IMR-90 (cell line): ENCODE measurements at regions not wholly inside any gene's neighbourhood (a gene's known extent, or its start where the extent isn't known, plus 50 kb on each side); places are given as distances from the start of the nearest gene placed in this dataset.

Source experiments
- ATAC-seq: fragments of 200-7000 bp; cut with Tn5 transposase; 2 replicates; pipeline ENCODE4 v1.9.1; 2020; ENCODE audit warnings: low read depth, mild to moderate bottlenecking, moderate library complexity
- BruUV-seq: library from RNA; stranded (reverse); fragments of 400-500 nt; replicated peaks from 2 replicates; lab custom pipeline; 2021; lab: Mats Ljungman, UMichigan
- CTCF ChIA-PET: fragments of 300-600 bp; formaldehyde crosslinking; extraction: SDS; loops from one replicate; lab custom pipeline; 2021; ENCODE audit warnings: antibody characterized with exemption; lab: Yijun Ruan, JAX
- POLR2A ChIA-PET: fragments of 300-600 bp; sonication (Branson Sonifier 250); formaldehyde crosslinking; loops from one replicate; lab custom pipeline; 2022; ENCODE audit warnings: antibody characterized with exemption; ENCODE audit not compliant: unreplicated experiment; lab: Charles Lee
- DNase-seq: peaks from one replicate; pipeline ENCODE4 v3.0.0; 2013
- H2AFZ ChIP-seq: replicated peaks from 2 replicates; pipeline ENCODE3; 2013; ENCODE audit warnings: low read length, mild to moderate bottlenecking; ENCODE audit not compliant: poor library complexity
- H2AK5ac ChIP-seq: 2 replicates; pipeline ENCODE4 v1.6.1; 2013; ENCODE audit warnings: low read depth, low read length, inconsistent platforms
- H2AK9ac ChIP-seq: replicated peaks from 2 replicates; pipeline ENCODE3; 2013; ENCODE audit warnings: mild to moderate bottlenecking, low read depth, low read length, moderate library complexity; ENCODE audit not compliant: poor library complexity
- H2BK120ac ChIP-seq: 2 replicates; pipeline ENCODE4 v1.6.1; 2013; ENCODE audit warnings: low read depth, low read length, inconsistent platforms
- H2BK15ac ChIP-seq: 3 replicates; pipeline ENCODE4 v1.6.1; 2013; ENCODE audit warnings: low read depth, low read length, inconsistent platforms
- H2BK20ac ChIP-seq: 2 replicates; pipeline ENCODE4 v1.6.1; 2013; ENCODE audit warnings: low read depth, mild to moderate bottlenecking, inconsistent platforms, low read length, moderate library complexity
- H2BK5ac ChIP-seq: 2 replicates; pipeline ENCODE4 v1.6.1; 2013; ENCODE audit warnings: mild to moderate bottlenecking, low read depth, low read length, inconsistent platforms; ENCODE audit not compliant: poor library complexity, severe bottlenecking
- H3K14ac ChIP-seq: replicated peaks from 2 replicates; pipeline ENCODE4 v1.6.1; 2013; ENCODE audit warnings: low read depth, low read length, inconsistent platforms
- H3K18ac ChIP-seq: 2 replicates; pipeline ENCODE4 v1.6.1; 2013; ENCODE audit warnings: low read depth, low read length, control low read depth
- H3K23ac ChIP-seq: 2 replicates; pipeline ENCODE4 v1.6.1; 2013; ENCODE audit warnings: low read depth, low read length, inconsistent platforms
- H3K27ac ChIP-seq: 2 replicates; pipeline ENCODE4 v1.5.1; 2013; ENCODE audit warnings: mild to moderate bottlenecking, control low read depth, low read length; ENCODE audit not compliant: insufficient read depth
- H3K27me3 ChIP-seq: 2 replicates; pipeline ENCODE4 v1.6.1; 2013; ENCODE audit warnings: low read length; ENCODE audit not compliant: control insufficient read depth, insufficient read depth
- H3K36me3 ChIP-seq: 2 replicates; pipeline ENCODE4 v1.6.1; 2013; ENCODE audit warnings: low read length, mixed read lengths; ENCODE audit not compliant: control insufficient read depth, insufficient read depth
- H3K4ac ChIP-seq: 2 replicates; pipeline ENCODE4 v1.6.1; 2013; ENCODE audit warnings: low read depth, low read length, inconsistent platforms
- H3K4me1 ChIP-seq: 2 replicates; pipeline ENCODE4 v1.6.1; 2013; ENCODE audit warnings: low read length, mixed read lengths; ENCODE audit not compliant: control insufficient read depth, insufficient read depth
- H3K4me2 ChIP-seq: 2 replicates; pipeline ENCODE4 v1.6.1; 2013; ENCODE audit warnings: low read depth, mild to moderate bottlenecking, control low read depth, low read length, moderate library complexity
- H3K4me3 ChIP-seq: 2 replicates; pipeline ENCODE4 v1.5.1; 2013; ENCODE audit warnings: low read depth, mild to moderate bottlenecking, control low read depth, low read length, moderate library complexity; ENCODE audit not compliant: insufficient read depth
- H3K56ac ChIP-seq: 2 replicates; pipeline ENCODE4 v1.6.1; 2013; ENCODE audit warnings: low read length, inconsistent platforms; ENCODE audit not compliant: insufficient read depth; ENCODE audit errors: extremely low read depth
- H3K79me1 ChIP-seq, 2 experiments: 2 replicates each; pipeline ENCODE4 v1.6.1; 2013; ENCODE audit warnings: low read length in 2 of 2, inconsistent platforms in 1 of 2, low read depth in 1 of 2
- H3K9ac ChIP-seq: 2 replicates; pipeline ENCODE4 v1.6.1; 2013; ENCODE audit warnings: low read depth, low read length, control low read depth
- H3K9me1 ChIP-seq: 2 replicates; pipeline ENCODE4 v1.6.1; 2013; ENCODE audit warnings: low read length, inconsistent platforms; ENCODE audit not compliant: insufficient read depth
- H3K9me3 ChIP-seq: 2 replicates; pipeline ENCODE4 v1.6.1; 2013; ENCODE audit warnings: low read length; ENCODE audit not compliant: control insufficient read depth, insufficient read depth
- H4K20me1 ChIP-seq: 2 replicates; pipeline ENCODE4 v1.6.1; 2013; ENCODE audit warnings: low read length, inconsistent platforms; ENCODE audit not compliant: insufficient read depth
- H4K5ac ChIP-seq: 2 replicates; pipeline ENCODE4 v1.6.1; 2013; ENCODE audit warnings: mild to moderate bottlenecking, low read depth, low read length, control low read depth
- H4K8ac ChIP-seq, 2 experiments: 2 replicates each; pipeline ENCODE4 v1.6.1; 2013; ENCODE audit warnings: low read depth in 2 of 2, low read length in 2 of 2, control low read depth in 1 of 2, inconsistent platforms in 1 of 2
- H4K91ac ChIP-seq: 2 replicates; pipeline ENCODE4 v1.6.1; 2013; ENCODE audit warnings: low read depth, low read length, inconsistent platforms; ENCODE audit not compliant: insufficient read depth
- CEBPB ChIP-seq: IDR thresholded peaks from 2 replicates; pipeline ENCODE4 v1.6.1; 2012; ENCODE audit warnings: low read depth, low read length, improper control_type of control experiment
- CHD1 ChIP-seq: IDR thresholded peaks from 2 replicates; pipeline ENCODE4 v1.6.1; 2012; ENCODE audit warnings: low read depth, low read length, improper control_type of control experiment
- FOS ChIP-seq: fragments of 150-350 bp; IDR thresholded peaks from 2 replicates; pipeline ENCODE4 v1.6.1; 2016; ENCODE audit warnings: low read depth, low read length
- MAFK ChIP-seq: IDR thresholded peaks from 2 replicates; pipeline ENCODE4 v1.6.1; 2012; ENCODE audit warnings: low read depth, low read length, improper control_type of control experiment
- MAZ ChIP-seq: IDR thresholded peaks from 2 replicates; pipeline ENCODE4 v1.6.1; 2012; ENCODE audit warnings: low read depth, mild to moderate bottlenecking, low read length, improper control_type of control experiment, moderate library complexity, borderline replicate concordance
- NFE2L2 ChIP-seq: fragments of 150-350 bp; IDR thresholded peaks from 2 replicates; pipeline ENCODE4 v1.6.1; 2016; ENCODE audit warnings: low read depth, mild to moderate bottlenecking, low read length
- POLR2A ChIP-seq: IDR thresholded peaks from 2 replicates; pipeline ENCODE4 v1.6.1; 2012; ENCODE audit warnings: mild to moderate bottlenecking, low read depth, low read length
- RAD21 ChIP-seq: IDR thresholded peaks from 2 replicates; pipeline ENCODE4 v1.6.1; 2012; ENCODE audit warnings: low read length, improper control_type of control experiment
- RCOR1 ChIP-seq: IDR thresholded peaks from 2 replicates; pipeline ENCODE4 v1.6.1; 2012; ENCODE audit warnings: mild to moderate bottlenecking, low read length, improper control_type of control experiment; ENCODE audit not compliant: insufficient replicate concordance
- RFX5 ChIP-seq: IDR thresholded peaks from 2 replicates; pipeline ENCODE4 v1.8.0; 2012; ENCODE audit warnings: low read depth, mild to moderate bottlenecking, low read length, moderate library complexity
- SMC3 ChIP-seq: fragments of 150-350 bp; IDR thresholded peaks from 2 replicates; pipeline ENCODE4 v1.6.1; 2016; ENCODE audit warnings: low read depth, mild to moderate bottlenecking, antibody characterized with exemption, low read length, moderate library complexity
- WGBS, 2 experiments: methylation state at CpG; one replicate each; pipeline versions ENCODE4 v1.1.5 to v1.1.7; 2013; ENCODE audit warnings: missing lambda C conversion rate in 2 of 2; ENCODE audit not compliant: insufficient read length in 1 of 2; ENCODE audit errors: extremely low coverage in 2 of 2; 5-methylcytosine and 5-hydroxymethylcytosine counted together
- dilution Hi-C: fragments of 300-500 bp; cut with HindIII; formaldehyde crosslinking; loops from one replicate; pipeline ENCODE4 v1.14.3; 2018; ENCODE audit warnings: low sequenced_read_pairs; ENCODE audit not compliant: unreplicated experiment
- in situ Hi-C: fragments of 300-500 bp; cut with MboI; formaldehyde crosslinking; loops from 3 replicates; pipeline ENCODE4 v1.14.3; 2019; ENCODE audit warnings: low sequenced_read_pairs, inconsistent platforms, mixed read lengths
- intact Hi-C: fragments of 100-400 bp; cut with micrococcal nuclease; formaldehyde crosslinking; loops from 2 replicates; pipeline ENCODE4 v1.10.0; 2022
- TF ChIP-seq, protein P1 (sequence below): conservative IDR thresholded peaks from 2 replicates; pipeline ENCODE4 v1.5.1; 2012; ENCODE audit warnings: mild to moderate bottlenecking, low read depth, low read length, improper control_type of control experiment
- TF ChIP-seq, protein P2 (sequence below): fragments of 150-350 bp; IDR thresholded peaks from 2 replicates; pipeline ENCODE4 v1.6.1; 2016; ENCODE audit warnings: low read depth, mild to moderate bottlenecking, low read length, moderate library complexity, borderline replicate concordance
- TF ChIP-seq, protein P3 (sequence below): fragments of 150-350 bp; IDR thresholded peaks from 2 replicates; pipeline ENCODE4 v1.6.1; 2017; ENCODE audit warnings: mild to moderate bottlenecking, antibody characterized with exemption, low read length, low read depth

DNA sequence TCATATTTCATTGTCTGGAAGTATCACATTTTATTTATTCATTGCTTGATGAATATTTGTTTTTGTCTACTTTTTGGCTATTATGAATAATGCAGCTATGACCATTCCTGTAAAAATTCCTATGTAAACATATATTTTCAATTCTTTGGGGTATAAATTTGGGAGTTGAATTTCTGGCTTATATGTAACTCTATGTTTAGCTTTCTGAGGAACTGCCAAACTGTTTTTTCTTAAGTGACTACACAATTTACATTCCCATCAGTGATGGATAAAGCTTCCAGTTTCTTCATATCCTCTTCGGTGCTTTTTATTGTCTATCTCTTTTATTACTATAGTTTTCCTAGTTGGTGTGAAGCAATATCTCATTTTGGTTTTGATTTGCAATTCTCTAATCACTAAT is 115.6 kb upstream of the CXCL12 start:
- Histone ChIP-seq H3K9me3 (peaks cover 2% of the 10 kb centered on the region; the same call in 1 of the 2 replicates), H3K9ac (no peak overlapping the region), H2AFZ (no peak overlapping the region), H2BK20ac (no peak overlapping the region), H4K20me1 (no peaks in the 10 kb centered on the region), H3K4me2 (no peak overlapping the region), H3K27me3 (no peaks in the 10 kb centered on the region; the same call in none of the 2 replicates), H3K9me1 (no peaks in the 10 kb centered on the region), H3K18ac (no peak overlapping the region), H2BK120ac (no peak overlapping the region), H3K36me3 (no peaks in the 10 kb centered on the region), H4K5ac (no peak overlapping the region), H4K8ac (no peak overlapping the region), H3K23ac (no peak overlapping the region), H3K4ac (no peak overlapping the region), H3K14ac (no peak overlapping the region), H2AK9ac (no peak overlapping the region), H3K27ac (no peak overlapping the region), H2BK5ac (no peak overlapping the region), H2BK15ac (no peak overlapping the region), H3K4me1 (no peaks in the 10 kb centered on the region), H4K91ac (no peak overlapping the region), H3K56ac (no peak overlapping the region), H3K4me3 (no peak overlapping the region), H3K79me1 (no peaks in the 10 kb centered on the region), H2AK5ac (no peak overlapping the region)
- intact Hi-C loops: no loop called here
- ChIA-PET CTCF (no interaction called here), POLR2A (no interaction called here)
- TF ChIP-seq FOS (no peak), SMC3 (no peak), RCOR1 (no peak), NFE2L2 (no peak), MAZ (no peak), RFX5 (no peak), POLR2A (no peak), CEBPB (no peak), CHD1 (no peak), MAFK (no peak), RAD21 (no peak)
- TF ChIP-seq, protein P1, sequence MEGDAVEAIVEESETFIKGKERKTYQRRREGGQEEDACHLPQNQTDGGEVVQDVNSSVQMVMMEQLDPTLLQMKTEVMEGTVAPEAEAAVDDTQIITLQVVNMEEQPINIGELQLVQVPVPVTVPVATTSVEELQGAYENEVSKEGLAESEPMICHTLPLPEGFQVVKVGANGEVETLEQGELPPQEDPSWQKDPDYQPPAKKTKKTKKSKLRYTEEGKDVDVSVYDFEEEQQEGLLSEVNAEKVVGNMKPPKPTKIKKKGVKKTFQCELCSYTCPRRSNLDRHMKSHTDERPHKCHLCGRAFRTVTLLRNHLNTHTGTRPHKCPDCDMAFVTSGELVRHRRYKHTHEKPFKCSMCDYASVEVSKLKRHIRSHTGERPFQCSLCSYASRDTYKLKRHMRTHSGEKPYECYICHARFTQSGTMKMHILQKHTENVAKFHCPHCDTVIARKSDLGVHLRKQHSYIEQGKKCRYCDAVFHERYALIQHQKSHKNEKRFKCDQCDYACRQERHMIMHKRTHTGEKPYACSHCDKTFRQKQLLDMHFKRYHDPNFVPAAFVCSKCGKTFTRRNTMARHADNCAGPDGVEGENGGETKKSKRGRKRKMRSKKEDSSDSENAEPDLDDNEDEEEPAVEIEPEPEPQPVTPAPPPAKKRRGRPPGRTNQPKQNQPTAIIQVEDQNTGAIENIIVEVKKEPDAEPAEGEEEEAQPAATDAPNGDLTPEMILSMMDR: no peak
- TF ChIP-seq, protein P2, sequence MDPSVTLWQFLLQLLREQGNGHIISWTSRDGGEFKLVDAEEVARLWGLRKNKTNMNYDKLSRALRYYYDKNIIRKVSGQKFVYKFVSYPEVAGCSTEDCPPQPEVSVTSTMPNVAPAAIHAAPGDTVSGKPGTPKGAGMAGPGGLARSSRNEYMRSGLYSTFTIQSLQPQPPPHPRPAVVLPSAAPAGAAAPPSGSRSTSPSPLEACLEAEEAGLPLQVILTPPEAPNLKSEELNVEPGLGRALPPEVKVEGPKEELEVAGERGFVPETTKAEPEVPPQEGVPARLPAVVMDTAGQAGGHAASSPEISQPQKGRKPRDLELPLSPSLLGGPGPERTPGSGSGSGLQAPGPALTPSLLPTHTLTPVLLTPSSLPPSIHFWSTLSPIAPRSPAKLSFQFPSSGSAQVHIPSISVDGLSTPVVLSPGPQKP: no peak
- TF ChIP-seq, protein P3, sequence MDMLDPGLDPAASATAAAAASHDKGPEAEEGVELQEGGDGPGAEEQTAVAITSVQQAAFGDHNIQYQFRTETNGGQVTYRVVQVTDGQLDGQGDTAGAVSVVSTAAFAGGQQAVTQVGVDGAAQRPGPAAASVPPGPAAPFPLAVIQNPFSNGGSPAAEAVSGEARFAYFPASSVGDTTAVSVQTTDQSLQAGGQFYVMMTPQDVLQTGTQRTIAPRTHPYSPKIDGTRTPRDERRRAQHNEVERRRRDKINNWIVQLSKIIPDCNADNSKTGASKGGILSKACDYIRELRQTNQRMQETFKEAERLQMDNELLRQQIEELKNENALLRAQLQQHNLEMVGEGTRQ: no peak
- no CpG with 5 or more reads among the region's 1 CpG for WGBS, 2 experiments
- DNase-seq (no peak), ATAC-seq (no peak)
- no TSS peak for BruUV-seq
- in situ Hi-C loops: no loop called here
- dilution Hi-C loops: no loop called here
